ENCODE measurements at regions not wholly inside any gene's neighbourhood (a gene's known extent, or its start where the extent isn't known, plus 50 kb on each side); places are given as distances from the start of the nearest gene placed in this dataset.

- TF ChIP-seq EZH2 (IDR thresholded peaks at IDR 0.05) (no peak), POLR2AphosphoS5 (IDR thresholded peaks at IDR 0.05; ENCODE audit: borderline replicate concordance, low read depth, low read length) (no peak)
These were observed 57.4 kb upstream of the DACT2 start for GRCh38 chr6:168376811-168377483.

All from SK-N-MC (cell line).